ENCODE measurements at regions not wholly inside any gene's neighbourhood (a gene's known extent, or its start where the extent isn't known, plus 50 kb on each side); places are given as distances from the start of the nearest gene placed in this dataset.

- no peaks in the 10 kb centered on the region for H3K79me2 ChIP-seq (ENCODE audit: control insufficient read depth, insufficient read depth, low read length)
- H3K4me1 ChIP-seq (ENCODE audit: control insufficient read depth, insufficient read depth, low read length): no peaks in the 10 kb centered on the region
- no peak overlapping the region for H3K4me2 ChIP-seq (ENCODE audit: control insufficient read depth, insufficient read depth)
- FAIRE-seq: no peak
- in situ Hi-C loops (cut with MboI) (no loop called here), intact Hi-C loops (cut with micrococcal nuclease; ENCODE audit: unreplicated experiment) (no loop called here)
- H3K9me3 ChIP-seq (replicated peaks; ENCODE audit: control insufficient read depth, insufficient read depth, low read length): no peaks in the 10 kb centered on the region
- ChIA-PET POLR2A (no interaction called here), SMC1A (ENCODE audit: uncharacterized antibody, unreplicated experiment) (no interaction called here), CTCF (no interaction called here), RAD21 (ENCODE audit: unreplicated experiment) (no interaction called here)
- BruUV-seq (replicated peaks): no TSS peak
- H3K9ac ChIP-seq (ENCODE audit: control insufficient read depth, insufficient read depth, low read length): no peak overlapping the region
- no peak for DNase-seq (ENCODE audit: low read depth, low spot score)
- no peaks in the 10 kb centered on the region for H4K20me1 ChIP-seq (ENCODE audit: control insufficient read depth, insufficient read depth)
- no peak overlapping the region for H3K4me3 ChIP-seq
- H2AFZ ChIP-seq (ENCODE audit: control insufficient read depth, low read depth, low read length): no peak overlapping the region
- no peak for ATAC-seq
- no peak for TF ChIP-seq MTA2 (IDR thresholded peaks at IDR 0.05; ENCODE audit: low read depth)
- TF ChIP-seq ZNF274 (IDR thresholded peaks at IDR 0.05; ENCODE audit: insufficient read depth, insufficient read length): no peak
- no peak for TF ChIP-seq TARDBP (IDR thresholded peaks at IDR 0.05; ENCODE audit: borderline replicate concordance)
- no peak for TF ChIP-seq BACH1 (IDR thresholded peaks at IDR 0.05; ENCODE audit: borderline replicate concordance)
- TF ChIP-seq CREM (IDR thresholded peaks at IDR 0.05; ENCODE audit: low read depth): no peak
- TF ChIP-seq SMAD5 (IDR thresholded peaks at IDR 0.05; ENCODE audit: low read depth): no peak
- TF ChIP-seq PBX3 (IDR thresholded peaks at IDR 0.05; ENCODE audit: insufficient replicate concordance, low read depth, low read length): no peak
- TF ChIP-seq BCL11A (IDR thresholded peaks at IDR 0.05; ENCODE audit: low read depth, low read length): no peak
- TF ChIP-seq JUND (IDR thresholded peaks at IDR 0.05; ENCODE audit: low read depth, low read length): no peak
- no peak for TF ChIP-seq ETV6 (conservative IDR thresholded peaks at IDR 0.05 in 1 of 2, IDR thresholded peaks at IDR 0.05 in 1 of 2; ENCODE audit: borderline replicate concordance in 1 of 2, low read depth in 1 of 2)
- no peak for TF ChIP-seq RFX5 (IDR thresholded peaks at IDR 0.05; ENCODE audit: low read depth, low read length)
- TF ChIP-seq STAT3 (IDR thresholded peaks at IDR 0.05; ENCODE audit: low read depth, low read length): no peak
- no peak for TF ChIP-seq HDGF (IDR thresholded peaks at IDR 0.05)
- TF ChIP-seq STAT1 (conservative IDR thresholded peaks at IDR 0.05): no peak
- no peak for TF ChIP-seq TCF3 (IDR thresholded peaks at IDR 0.05; ENCODE audit: borderline replicate concordance, insufficient read depth, low read depth, low read length)
- 64% methylated on average over 1 of the region's 1 CpG for WGBS (ENCODE audit: insufficient coverage, insufficient replicate concordance, low lambda C conversion rate, missing lambda C conversion rate)
- H3K36me3 ChIP-seq (ENCODE audit: control insufficient read depth in 2 of 2, insufficient read depth in 2 of 2, low read length in 1 of 2): no peaks in the 10 kb centered on the region
- no peaks in the 10 kb centered on the region for H3K27me3 ChIP-seq (replicated peaks in 1 of 2; ENCODE audit: control insufficient read depth in 2 of 2, insufficient read depth in 2 of 2, low read length in 1 of 2)
- no peak overlapping the region for H3K27ac ChIP-seq (ENCODE audit: control insufficient read depth, insufficient read depth)
Observed at GRCh38 chrX:137118536-137118935, 84.7 kb upstream of the GPR101 start.
